HEK293T (cell line): ENCODE measurements at regions not wholly inside any gene's neighbourhood (a gene's known extent, or its start where the extent isn't known, plus 50 kb on each side); places are given as distances from the start of the nearest gene placed in this dataset.
A peak's percentile ranks its signal among the peaks of the same experiment; 100 is the strongest.

ENCODE experiments used
- CTCF ChIA-PET: fragments of 350-600 bp; formaldehyde crosslinking; extraction: SDS; loops from one replicate; lab custom pipeline; 2021; ENCODE audit warnings: antibody characterized with exemption, inconsistent platforms; lab: Yijun Ruan, JAX
- POLR2A ChIA-PET: fragments of 350-600 bp; formaldehyde crosslinking; extraction: SDS; loops from one replicate; lab custom pipeline; 2020; ENCODE audit warnings: antibody characterized with exemption, inconsistent platforms; lab: Yijun Ruan, JAX
- DNase-seq: peaks from one replicate; pipeline ENCODE4 v3.0.0; 2012; ENCODE audit warnings: mixed read lengths; ENCODE audit errors: extremely low spot score
- ARNT ChIP-seq: fragments of 450-650 bp; IDR thresholded peaks from 2 replicates; pipeline ENCODE4 v1.6.1; 2017; ENCODE audit warnings: mild to moderate bottlenecking
- BHLHE40 ChIP-seq: fragments of 450-650 bp; IDR thresholded peaks from 2 replicates; pipeline ENCODE4 v1.6.1; 2016; ENCODE audit warnings: mild to moderate bottlenecking, moderate library complexity, borderline replicate concordance
- CTBP1 ChIP-seq: fragments of 450-650 bp; IDR thresholded peaks from 2 replicates; pipeline ENCODE4 v1.6.1; 2016; ENCODE audit warnings: borderline replicate concordance
- ELF4 ChIP-seq: fragments of 450-650 bp; IDR thresholded peaks from 2 replicates; pipeline ENCODE4 v1.6.1; 2017; ENCODE audit warnings: antibody characterized with exemption
- FOXA1 ChIP-seq: fragments of 450-650 bp; IDR thresholded peaks from 2 replicates; pipeline ENCODE4 v1.6.1; 2016; ENCODE audit warnings: mild to moderate bottlenecking
- FOXK2 ChIP-seq: fragments of 450-650 bp; IDR thresholded peaks from 2 replicates; pipeline ENCODE4 v1.6.1; 2016; ENCODE audit warnings: mild to moderate bottlenecking
- FOXM1 ChIP-seq: fragments of 450-650 bp; IDR thresholded peaks from 2 replicates; pipeline ENCODE4 v1.6.1; 2017; ENCODE audit warnings: mild to moderate bottlenecking, borderline replicate concordance
- HDGF ChIP-seq: fragments of 450-650 bp; IDR thresholded peaks from 2 replicates; pipeline ENCODE4 v1.6.1; 2017; ENCODE audit warnings: antibody characterized with exemption, borderline replicate concordance
- L3MBTL2 ChIP-seq: fragments of 450-650 bp; conservative IDR thresholded peaks from 2 replicates; pipeline ENCODE4 v1.6.1; 2016; ENCODE audit warnings: mild to moderate bottlenecking
- LEF1 ChIP-seq: fragments of 450-650 bp; IDR thresholded peaks from 2 replicates; pipeline ENCODE4 v1.6.1; 2017; ENCODE audit warnings: mild to moderate bottlenecking, borderline replicate concordance
- NFRKB ChIP-seq: fragments of 450-650 bp; IDR thresholded peaks from 2 replicates; pipeline ENCODE4 v1.6.1; 2016; ENCODE audit warnings: mild to moderate bottlenecking, moderate library complexity
- PKNOX1 ChIP-seq: fragments of 450-650 bp; IDR thresholded peaks from 2 replicates; pipeline ENCODE4 v1.6.1; 2016
- SP1 ChIP-seq: fragments of 450-650 bp; IDR thresholded peaks from 2 replicates; pipeline ENCODE4 v1.6.1; 2017
- SUZ12 ChIP-seq: fragments of 450-650 bp; IDR thresholded peaks from 2 replicates; pipeline ENCODE4 v1.6.1; 2016; ENCODE audit warnings: mild to moderate bottlenecking
- TARDBP ChIP-seq: fragments of 450-650 bp; IDR thresholded peaks from 2 replicates; pipeline ENCODE4 v1.6.1; 2016
- ZNF384 ChIP-seq: fragments of 450-650 bp; IDR thresholded peaks from 2 replicates; pipeline ENCODE4 v1.6.1; 2016

- ChIA-PET CTCF (no interaction called here), POLR2A (no interaction called here)
- DNase-seq: no peak
- TF ChIP-seq HDGF (no peak), BHLHE40 (no peak), L3MBTL2 (no peak), CTBP1 (no peak), FOXA1 (no peak), TARDBP (no peak), PKNOX1 (no peak), ELF4 (no peak), NFRKB (no peak)
Observed at GRCh38 chr13:23007426-23007825, 173.4 kb upstream of the SGCG start.

GRCh38 chr13:23018143-23018542, 162.6 kb upstream of the SGCG start:
- POLR2A ChIA-PET: no interaction called here
- DNase-seq: no peak
- TF ChIP-seq CTBP1 (no peak), SUZ12 (no peak), TARDBP (no peak), BHLHE40 (no peak), ELF4 (no peak), FOXM1 (no peak), PKNOX1 (no peak), ARNT (no peak), LEF1 (no peak), SP1 (no peak), HDGF (no peak), FOXA1 (no peak), ZNF384 (no peak), L3MBTL2 (no peak), NFRKB (no peak), FOXK2 (no peak)
- CTCF ChIA-PET: no interaction called here

- ChIA-PET POLR2A (no interaction called here), CTCF (interaction anchor here (0.6 to 1.0 kb wide), 3 partner anchors 218 to 1115 kb away, joined by 3 to 4 read pairs (median 3); no protein-coding TSS in a partner anchor)
- DNase-seq: peak; percentile 21
- TF ChIP-seq FOXA1: no peak
- no peak for TF ChIP-seq PKNOX1
- TF ChIP-seq HDGF: no peak
- no peak for TF ChIP-seq ARNT
- no peak for TF ChIP-seq SP1
- no peak for TF ChIP-seq NFRKB
- TF ChIP-seq LEF1: no peak
- TF ChIP-seq SUZ12: no peak
- TF ChIP-seq FOXM1: no peak
Observed at GRCh38 chr13:23020246-23020843, 160.4 kb upstream of the SGCG start.

- no peak for DNase-seq
- ChIA-PET CTCF (interaction anchor here (0.9 kb wide), 1 partner anchor 137 kb away, joined by 4 read pairs; no protein-coding TSS in a partner anchor), POLR2A (no interaction called here)
Observed at GRCh38 chr13:23021906-23022305, 158.9 kb upstream of the SGCG start.

GRCh38 chr13:23022704-23023103, 158.1 kb upstream of the SGCG start:
- no peak for DNase-seq
- POLR2A ChIA-PET: no interaction called here
- CTCF ChIA-PET: no interaction called here
- TF ChIP-seq ELF4 (no peak), SUZ12 (no peak), BHLHE40 (no peak), ARNT (no peak)

More at GRCh38 chr13:23021906-23022305, 158.9 kb upstream of the SGCG start:
- TF ChIP-seq ARNT (no peak), FOXA1 (no peak), L3MBTL2 (no peak), NFRKB (no peak)

- ChIA-PET POLR2A (interaction anchor here (0.6 kb wide), 1 partner anchor 1749 kb away, joined by 3 read pairs; no protein-coding TSS in a partner anchor), CTCF (no interaction called here)
- DNase-seq: no peak
Observed at GRCh38 chr13:23025864-23026608, 154.7 kb upstream of the SGCG start.

More at GRCh38 chr13:23025864-23026608, 154.7 kb upstream of the SGCG start:
- TF ChIP-seq ARNT (no peak), PKNOX1 (no peak), BHLHE40 (no peak), FOXK2 (no peak), HDGF (no peak), SUZ12 (no peak)
